Neural progenitor cell (in vitro differentiated cells): ENCODE measurements at regions not wholly inside any gene's neighbourhood (a gene's known extent, or its start where the extent isn't known, plus 50 kb on each side); places are given as distances from the start of the nearest gene placed in this dataset.

ENCODE experiments used
- CTCF ChIP-seq: fragments of 200-600 bp; sonication (generic); IDR thresholded peaks from 2 replicates; pipeline ENCODE4 v1.5.1; 2017; ENCODE audit warnings: antibody characterized with exemption, mild to moderate bottlenecking
- EZH2phosphoT487 ChIP-seq: fragments of 200-600 bp; sonication (generic); IDR thresholded peaks from 2 replicates; pipeline ENCODE4 v1.6.1; 2017; ENCODE audit warnings: antibody characterized with exemption

DNA sequence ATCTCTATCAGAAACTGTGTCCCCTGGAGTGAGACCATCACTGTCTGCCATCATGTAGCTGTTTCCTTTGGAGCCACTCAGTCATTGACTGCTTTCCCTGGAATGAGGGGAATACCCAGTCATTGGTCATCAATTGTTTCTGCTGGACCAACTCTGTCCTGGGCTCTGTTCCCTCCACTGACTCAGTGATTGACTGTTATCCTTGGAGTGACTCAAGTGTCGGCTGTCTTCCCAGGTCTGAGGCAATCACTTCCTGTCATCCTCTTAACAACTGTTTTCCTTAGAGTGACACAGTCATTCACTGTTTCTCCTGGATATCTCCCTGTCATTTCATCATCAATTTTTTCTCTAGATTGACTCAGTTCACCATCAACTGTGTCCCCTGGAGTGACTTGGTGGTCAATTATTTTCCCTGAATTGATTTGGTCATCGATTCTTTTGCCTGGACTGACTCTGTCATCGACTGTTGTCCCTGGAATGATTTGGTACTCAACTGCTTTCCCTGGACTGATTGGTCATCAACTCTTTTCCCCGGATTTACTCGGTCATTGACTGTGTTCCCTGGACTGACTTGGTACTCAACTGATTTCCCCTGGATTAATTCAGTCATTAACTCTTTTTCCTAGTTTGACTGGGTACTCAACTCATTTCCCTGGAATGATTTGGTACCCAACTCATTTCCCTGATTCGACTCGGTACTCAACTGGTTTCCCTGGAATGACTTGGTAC is 327.9 kb upstream of the VCX start:
- TF ChIP-seq EZH2phosphoT487 (no peak), CTCF (no peak)
